Gastroesophageal sphincter (tissue), 3 donors: ENCODE measurements at regions not wholly inside any gene's neighbourhood (a gene's known extent, or its start where the extent isn't known, plus 50 kb on each side); places are given as distances from the start of the nearest gene placed in this dataset.

Experiments
- EP300 ChIP-seq: sonication (generic); formaldehyde crosslinking; IDR thresholded peaks from one replicate; pipeline ENCODE4 v1.6.1; 2017; ENCODE audit warnings: antibody characterized with exemption, mild to moderate bottlenecking
- POLR2A ChIP-seq, 2 donors: fragments of 450-650 bp; IDR thresholded peaks; one replicate each; pipeline ENCODE4 v1.6.1; 2017; ENCODE audit warnings: antibody characterized with exemption in 2 of 2, mild to moderate bottlenecking in 2 of 2, moderate library complexity in 1 of 2
- TF ChIP-seq, protein P1 (sequence below), 4 experiments: fragments of 200-600 bp in 2 of 4; fragments of 450-650 bp in 2 of 4; sonication (generic) in 1 of 4; IDR thresholded peaks; one replicate each; pipeline ENCODE4 v1.5.1; 2017 to 2019; ENCODE audit warnings: antibody characterized with exemption in 4 of 4, mild to moderate bottlenecking in 2 of 4, moderate library complexity in 2 of 4

DNA sequence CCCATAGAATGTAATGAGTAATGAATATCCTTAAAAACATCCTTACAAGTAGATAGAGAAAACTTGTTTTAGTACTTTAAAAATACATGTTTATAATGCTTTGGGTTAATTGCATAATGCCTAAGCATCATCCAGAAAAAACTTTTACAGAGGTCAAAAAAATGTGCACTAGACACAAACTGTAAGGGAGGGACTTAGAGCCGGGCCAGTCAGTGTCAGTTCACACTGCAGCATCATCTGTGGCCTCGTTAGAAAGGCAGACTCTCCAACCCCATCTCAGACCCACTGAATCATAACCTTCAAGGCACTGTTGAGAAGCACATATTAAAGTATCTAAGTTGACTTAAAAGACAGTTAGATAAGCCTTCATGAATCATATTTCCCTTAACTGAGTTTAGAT is 230.1 kb upstream of the PRPS1L1 start:
- TF ChIP-seq EP300 (no peak), POLR2A (IDR thresholded peaks at IDR 0.05) (no peak)
- TF ChIP-seq, protein P1, sequence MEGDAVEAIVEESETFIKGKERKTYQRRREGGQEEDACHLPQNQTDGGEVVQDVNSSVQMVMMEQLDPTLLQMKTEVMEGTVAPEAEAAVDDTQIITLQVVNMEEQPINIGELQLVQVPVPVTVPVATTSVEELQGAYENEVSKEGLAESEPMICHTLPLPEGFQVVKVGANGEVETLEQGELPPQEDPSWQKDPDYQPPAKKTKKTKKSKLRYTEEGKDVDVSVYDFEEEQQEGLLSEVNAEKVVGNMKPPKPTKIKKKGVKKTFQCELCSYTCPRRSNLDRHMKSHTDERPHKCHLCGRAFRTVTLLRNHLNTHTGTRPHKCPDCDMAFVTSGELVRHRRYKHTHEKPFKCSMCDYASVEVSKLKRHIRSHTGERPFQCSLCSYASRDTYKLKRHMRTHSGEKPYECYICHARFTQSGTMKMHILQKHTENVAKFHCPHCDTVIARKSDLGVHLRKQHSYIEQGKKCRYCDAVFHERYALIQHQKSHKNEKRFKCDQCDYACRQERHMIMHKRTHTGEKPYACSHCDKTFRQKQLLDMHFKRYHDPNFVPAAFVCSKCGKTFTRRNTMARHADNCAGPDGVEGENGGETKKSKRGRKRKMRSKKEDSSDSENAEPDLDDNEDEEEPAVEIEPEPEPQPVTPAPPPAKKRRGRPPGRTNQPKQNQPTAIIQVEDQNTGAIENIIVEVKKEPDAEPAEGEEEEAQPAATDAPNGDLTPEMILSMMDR (IDR thresholded peaks at IDR 0.05), result no peak
